RWPE2 (cell line): ENCODE measurements at regions not wholly inside any gene's neighbourhood (a gene's known extent, or its start where the extent isn't known, plus 50 kb on each side); places are given as distances from the start of the nearest gene placed in this dataset.

ENCODE experiments used
- ATAC-seq: fragments of 200-7000 bp; cut with Tn5 transposase; 3 replicates; pipeline ENCODE4 v1.9.1; 2021; ENCODE audit warnings: low read depth
- DNase-seq: peaks from one replicate; pipeline ENCODE4 v3.0.0-alpha.2; 2020; ENCODE audit warnings: low spot score
- H3K27ac ChIP-seq: fragments of 450-650 bp; 2 replicates; pipeline ENCODE4 v1.5.1; 2017; ENCODE audit warnings: mild to moderate bottlenecking; ENCODE audit not compliant: poor library complexity, severe bottlenecking
- H3K27me3 ChIP-seq: fragments of 250-450 bp; sonication (Bioruptor Pico); 2 replicates; pipeline ENCODE4 v1.5.1; 2021; ENCODE audit warnings: mild to moderate bottlenecking, moderate library complexity; ENCODE audit not compliant: insufficient read depth, poor library complexity, severe bottlenecking
- H3K36me3 ChIP-seq: fragments of 250-450 bp; sonication (Bioruptor Pico); 2 replicates; pipeline ENCODE4 v1.5.1; 2020; ENCODE audit warnings: low read depth, mild to moderate bottlenecking, moderate library complexity
- H3K4me1 ChIP-seq: fragments of 250-450 bp; sonication (Bioruptor Pico); 2 replicates; pipeline ENCODE4 v1.5.1; 2021; ENCODE audit warnings: mild to moderate bottlenecking, moderate library complexity; ENCODE audit not compliant: insufficient read depth, poor library complexity, severe bottlenecking
- H3K4me3 ChIP-seq: fragments of 250-450 bp; sonication (Bioruptor Pico); 2 replicates; pipeline ENCODE4 v1.5.1; 2021; ENCODE audit warnings: mild to moderate bottlenecking, moderate library complexity; ENCODE audit not compliant: severe bottlenecking
- H3K9me3 ChIP-seq: fragments of 250-450 bp; sonication (Bioruptor Pico); 2 replicates; pipeline ENCODE4 v1.5.1; 2021; ENCODE audit warnings: mild to moderate bottlenecking, moderate library complexity; ENCODE audit not compliant: severe bottlenecking
- TF ChIP-seq, protein P1 (sequence below): fragments of 450-650 bp; IDR thresholded peaks from one replicate; pipeline ENCODE4 v1.5.1; 2017; ENCODE audit warnings: mild to moderate bottlenecking, moderate library complexity; ENCODE audit not compliant: poor library complexity, severe bottlenecking

- Histone ChIP-seq H3K4me1 (no peaks in the 10 kb centered on the region), H3K27me3 (no peaks in the 10 kb centered on the region), H3K4me3 (no peak overlapping the region), H3K36me3 (no peaks in the 10 kb centered on the region), H3K27ac (no peak overlapping the region), H3K9me3 (no peaks in the 10 kb centered on the region)
- ATAC-seq (no peak), DNase-seq (no peak)
- TF ChIP-seq, protein P1, sequence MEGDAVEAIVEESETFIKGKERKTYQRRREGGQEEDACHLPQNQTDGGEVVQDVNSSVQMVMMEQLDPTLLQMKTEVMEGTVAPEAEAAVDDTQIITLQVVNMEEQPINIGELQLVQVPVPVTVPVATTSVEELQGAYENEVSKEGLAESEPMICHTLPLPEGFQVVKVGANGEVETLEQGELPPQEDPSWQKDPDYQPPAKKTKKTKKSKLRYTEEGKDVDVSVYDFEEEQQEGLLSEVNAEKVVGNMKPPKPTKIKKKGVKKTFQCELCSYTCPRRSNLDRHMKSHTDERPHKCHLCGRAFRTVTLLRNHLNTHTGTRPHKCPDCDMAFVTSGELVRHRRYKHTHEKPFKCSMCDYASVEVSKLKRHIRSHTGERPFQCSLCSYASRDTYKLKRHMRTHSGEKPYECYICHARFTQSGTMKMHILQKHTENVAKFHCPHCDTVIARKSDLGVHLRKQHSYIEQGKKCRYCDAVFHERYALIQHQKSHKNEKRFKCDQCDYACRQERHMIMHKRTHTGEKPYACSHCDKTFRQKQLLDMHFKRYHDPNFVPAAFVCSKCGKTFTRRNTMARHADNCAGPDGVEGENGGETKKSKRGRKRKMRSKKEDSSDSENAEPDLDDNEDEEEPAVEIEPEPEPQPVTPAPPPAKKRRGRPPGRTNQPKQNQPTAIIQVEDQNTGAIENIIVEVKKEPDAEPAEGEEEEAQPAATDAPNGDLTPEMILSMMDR, result no peak
Measured at GRCh38 chr11:112722148-112722547, 239.1 kb upstream of the NCAM1 start.

GRCh38 chr11:112722876-112723275 is 238.3 kb upstream of the NCAM1 start:
- H3K36me3 ChIP-seq, result no peaks in the 10 kb centered on the region
- TF ChIP-seq, protein P1, result no peak
- H3K9me3 ChIP-seq, result no peaks in the 10 kb centered on the region
- H3K4me3 ChIP-seq, result no peak overlapping the region
- DNase-seq, result no peak
- H3K27me3 ChIP-seq, result no peaks in the 10 kb centered on the region
- ATAC-seq, result no peak
- no peak overlapping the region for H3K27ac ChIP-seq
- no peaks in the 10 kb centered on the region for H3K4me1 ChIP-seq

DNA sequence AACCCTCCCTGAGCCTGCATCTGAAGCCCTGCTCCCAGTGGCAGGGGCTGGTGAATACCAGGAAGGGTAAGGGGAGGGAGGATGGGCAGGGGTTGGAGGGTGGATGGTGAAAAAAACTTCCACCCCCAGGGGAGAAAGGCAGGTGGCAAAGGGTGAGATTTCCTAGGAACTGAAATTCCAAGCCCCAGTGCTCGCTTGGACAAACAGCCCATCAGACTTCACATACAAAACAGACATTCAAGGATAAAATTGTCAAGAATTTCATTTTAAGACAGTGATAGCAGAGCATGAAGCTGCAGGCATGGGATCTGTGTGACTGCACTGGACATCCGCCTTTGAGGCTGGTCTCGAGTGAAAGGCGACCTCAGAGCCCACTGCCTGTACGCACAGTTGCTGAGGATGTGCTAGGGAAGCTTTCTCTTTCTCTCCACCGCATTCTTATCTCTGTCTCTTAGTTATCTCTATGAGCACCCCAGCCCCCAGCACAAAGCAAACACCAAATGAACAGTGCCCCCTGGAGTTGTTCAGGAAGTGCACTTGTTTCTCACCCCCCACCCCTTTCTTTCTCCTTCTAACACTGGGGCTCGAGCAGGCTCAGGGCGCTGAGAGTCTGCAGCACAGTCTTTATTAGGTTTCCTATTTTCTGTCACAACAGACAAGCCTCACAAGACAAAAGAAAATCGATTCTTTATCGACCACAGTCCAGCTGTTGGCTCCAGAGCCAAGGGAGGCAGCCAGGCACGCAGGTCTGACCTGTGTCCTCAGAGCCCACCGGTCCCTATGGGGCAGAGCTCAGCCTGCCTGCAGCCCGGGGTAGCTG is 237.3 kb upstream of the NCAM1 start:
- ATAC-seq, result no peak
- Histone ChIP-seq H3K4me3 (no peak overlapping the region), H3K36me3 (no peaks in the 10 kb centered on the region), H3K9me3 (no peaks in the 10 kb centered on the region), H3K4me1 (no peaks in the 10 kb centered on the region), H3K27me3 (no peaks in the 10 kb centered on the region), H3K27ac (no peak overlapping the region)
- DNase-seq, result no peak
- TF ChIP-seq, protein P1, result no peak

GRCh38 chr11:112724496-112724790 is 236.8 kb upstream of the NCAM1 start:
- ATAC-seq, result no peak
- Histone ChIP-seq H3K4me3 (no peak overlapping the region), H3K27me3 (no peaks in the 10 kb centered on the region), H3K27ac (no peak overlapping the region), H3K4me1 (no peaks in the 10 kb centered on the region), H3K36me3 (no peaks in the 10 kb centered on the region), H3K9me3 (no peaks in the 10 kb centered on the region)
- TF ChIP-seq, protein P1, result no peak
- DNase-seq, result no peak

DNA sequence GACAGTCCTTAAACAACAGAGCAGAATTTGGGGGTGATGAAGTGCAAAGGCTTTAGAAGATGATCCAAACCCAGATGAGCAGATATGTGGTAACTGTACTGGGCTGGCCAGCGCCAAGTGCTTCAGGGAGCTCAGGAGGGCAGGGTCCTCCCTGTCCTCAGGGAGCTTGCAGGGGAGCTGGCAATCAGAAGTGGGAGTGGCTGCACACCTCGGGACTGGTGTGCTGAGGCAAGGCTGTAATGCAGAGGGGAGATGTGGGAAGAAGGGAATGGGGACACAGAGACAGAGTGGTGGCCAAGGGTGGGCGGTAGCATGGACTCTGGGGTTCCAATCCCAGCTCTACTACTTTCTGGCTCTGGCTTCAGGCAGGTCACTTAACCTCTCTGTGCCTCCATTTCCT is 235.6 kb upstream of the NCAM1 start:
- Histone ChIP-seq H3K36me3 (no peaks in the 10 kb centered on the region), H3K4me3 (no peak overlapping the region), H3K27ac (no peak overlapping the region), H3K9me3 (no peaks in the 10 kb centered on the region), H3K4me1 (no peaks in the 10 kb centered on the region), H3K27me3 (no peaks in the 10 kb centered on the region)
- TF ChIP-seq, protein P1, result no peak
- DNase-seq (no peak), ATAC-seq (no peak)
